WTC11 (cell line): ENCODE measurements at regions not wholly inside any gene's neighbourhood (a gene's known extent, or its start where the extent isn't known, plus 50 kb on each side); places are given as distances from the start of the nearest gene placed in this dataset.

ENCODE experiments used
- CTCF ChIP-seq: fragments of 200-600 bp; IDR thresholded peaks from 2 replicates; pipeline ENCODE4 v1.8.0; 2022; ENCODE audit warnings: antibody characterized with exemption
- ELF4 ChIP-seq: sonication (generic); formaldehyde crosslinking; IDR thresholded peaks from 2 replicates; pipeline ENCODE4 v1.8.1; 2022; ENCODE audit warnings: low read depth, mild to moderate bottlenecking, moderate library complexity, missing genetic modification reagents
- ESRRA ChIP-seq: sonication (generic); formaldehyde crosslinking; IDR thresholded peaks from 2 replicates; pipeline ENCODE4 v1.8.1; 2022; ENCODE audit warnings: mild to moderate bottlenecking, missing genetic modification reagents, borderline replicate concordance
- IRF1 ChIP-seq: sonication (generic); formaldehyde crosslinking; IDR thresholded peaks from 2 replicates; pipeline ENCODE4 v1.8.0; 2023; ENCODE audit warnings: missing genetic modification reagents
- JUN ChIP-seq: sonication (generic); formaldehyde crosslinking; IDR thresholded peaks from 2 replicates; pipeline ENCODE4 v1.8.0; 2023; ENCODE audit warnings: mild to moderate bottlenecking, missing genetic modification reagents
- MXD4 ChIP-seq: fragments of 250-450 bp; sonication (Bioruptor Pico); IDR thresholded peaks from 2 replicates; pipeline ENCODE4 v1.8.0; 2021; ENCODE audit warnings: mild to moderate bottlenecking, moderate library complexity, borderline replicate concordance
- NFE2L1 ChIP-seq: sonication (generic); formaldehyde crosslinking; IDR thresholded peaks from 2 replicates; pipeline ENCODE4 v1.8.1; 2023; ENCODE audit warnings: missing genetic modification reagents
- TEAD4 ChIP-seq: sonication (generic); formaldehyde crosslinking; IDR thresholded peaks from 2 replicates; pipeline ENCODE4 v1.8.0; 2022; ENCODE audit warnings: mild to moderate bottlenecking, missing genetic modification reagents

DNA sequence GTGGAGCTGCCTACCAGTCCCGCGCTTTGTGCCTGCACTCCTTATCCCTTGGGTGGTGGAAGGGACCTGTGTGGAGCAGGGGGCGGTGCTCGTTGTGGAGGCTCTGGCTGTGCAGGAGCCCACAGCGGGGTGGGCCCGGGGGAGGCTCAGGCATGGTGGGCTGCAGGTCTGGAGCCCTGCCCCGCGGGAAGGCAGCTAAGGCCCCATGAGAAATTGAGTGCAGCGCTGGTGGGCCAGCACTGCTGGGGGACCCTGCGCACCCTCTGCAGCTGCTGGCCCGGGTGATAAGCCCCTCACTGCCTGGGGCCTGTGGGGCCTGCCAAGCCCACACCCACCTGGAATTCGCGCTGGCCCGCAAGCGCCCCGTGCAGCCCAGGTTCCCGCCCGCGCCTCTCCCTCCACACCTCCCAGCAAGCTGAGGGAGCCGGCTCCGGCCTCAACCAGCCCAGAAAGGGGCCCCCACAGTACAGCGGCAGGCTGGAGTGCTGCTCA lies 859.6 kb upstream of the KCND2 start:
- no peak for TF ChIP-seq ELF4
- no peak for TF ChIP-seq ESRRA (CRISPR knock-in tag)
- TF ChIP-seq NFE2L1 (CRISPR knock-in tag), result no peak
- TF ChIP-seq JUN (CRISPR knock-in tag), result no peak
- no peak for TF ChIP-seq CTCF
- no peak for TF ChIP-seq IRF1 (CRISPR knock-in tag)
- TF ChIP-seq TEAD4, result no peak
- TF ChIP-seq MXD4 (CRISPR knock-in tag), result no peak
